Epithelial cell of proximal tubule (primary cell): ENCODE measurements at regions not wholly inside any gene's neighbourhood (a gene's known extent, or its start where the extent isn't known, plus 50 kb on each side); places are given as distances from the start of the nearest gene placed in this dataset.
A peak's percentile ranks its signal among the peaks of the same experiment; 100 is the strongest.

Source experiments
- DNase-seq: peaks from one replicate; pipeline ENCODE4 v3.0.0-alpha.2; 2011; ENCODE audit warnings: low read depth
- H3K4me3 ChIP-seq: 2 replicates; pipeline ENCODE4 v1.5.1; 2011; ENCODE audit warnings: low read depth, mild to moderate bottlenecking, low read length
- TF ChIP-seq, protein P1 (sequence below): conservative IDR thresholded peaks from 2 replicates; pipeline ENCODE4 v1.5.1; 2012; ENCODE audit warnings: low read depth, mild to moderate bottlenecking, low read length

DNA sequence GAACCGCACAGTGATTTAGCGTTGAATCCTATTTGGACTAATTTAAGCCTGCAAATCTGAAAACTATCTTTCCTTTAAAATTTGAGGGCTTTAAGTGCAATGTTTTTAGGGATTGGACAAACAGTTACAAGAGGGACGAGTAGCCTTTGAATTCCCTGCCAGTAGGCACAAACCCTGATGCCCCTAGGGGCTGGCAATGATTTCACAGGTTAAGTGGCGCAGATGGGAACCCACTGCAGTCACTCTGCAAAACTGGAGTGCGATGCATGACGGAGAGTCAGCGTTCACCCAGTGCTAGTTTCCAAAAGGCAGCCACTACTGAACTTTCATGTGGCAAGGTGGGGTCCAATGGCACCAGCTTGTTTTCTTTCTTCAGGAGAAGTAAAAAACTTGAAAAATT, 99.4 kb upstream of the FRMD6 start:
- TF ChIP-seq, protein P1, sequence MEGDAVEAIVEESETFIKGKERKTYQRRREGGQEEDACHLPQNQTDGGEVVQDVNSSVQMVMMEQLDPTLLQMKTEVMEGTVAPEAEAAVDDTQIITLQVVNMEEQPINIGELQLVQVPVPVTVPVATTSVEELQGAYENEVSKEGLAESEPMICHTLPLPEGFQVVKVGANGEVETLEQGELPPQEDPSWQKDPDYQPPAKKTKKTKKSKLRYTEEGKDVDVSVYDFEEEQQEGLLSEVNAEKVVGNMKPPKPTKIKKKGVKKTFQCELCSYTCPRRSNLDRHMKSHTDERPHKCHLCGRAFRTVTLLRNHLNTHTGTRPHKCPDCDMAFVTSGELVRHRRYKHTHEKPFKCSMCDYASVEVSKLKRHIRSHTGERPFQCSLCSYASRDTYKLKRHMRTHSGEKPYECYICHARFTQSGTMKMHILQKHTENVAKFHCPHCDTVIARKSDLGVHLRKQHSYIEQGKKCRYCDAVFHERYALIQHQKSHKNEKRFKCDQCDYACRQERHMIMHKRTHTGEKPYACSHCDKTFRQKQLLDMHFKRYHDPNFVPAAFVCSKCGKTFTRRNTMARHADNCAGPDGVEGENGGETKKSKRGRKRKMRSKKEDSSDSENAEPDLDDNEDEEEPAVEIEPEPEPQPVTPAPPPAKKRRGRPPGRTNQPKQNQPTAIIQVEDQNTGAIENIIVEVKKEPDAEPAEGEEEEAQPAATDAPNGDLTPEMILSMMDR = peak; percentile 25
- H3K4me3 ChIP-seq = no peak overlapping the region
- no peak for DNase-seq

DNA sequence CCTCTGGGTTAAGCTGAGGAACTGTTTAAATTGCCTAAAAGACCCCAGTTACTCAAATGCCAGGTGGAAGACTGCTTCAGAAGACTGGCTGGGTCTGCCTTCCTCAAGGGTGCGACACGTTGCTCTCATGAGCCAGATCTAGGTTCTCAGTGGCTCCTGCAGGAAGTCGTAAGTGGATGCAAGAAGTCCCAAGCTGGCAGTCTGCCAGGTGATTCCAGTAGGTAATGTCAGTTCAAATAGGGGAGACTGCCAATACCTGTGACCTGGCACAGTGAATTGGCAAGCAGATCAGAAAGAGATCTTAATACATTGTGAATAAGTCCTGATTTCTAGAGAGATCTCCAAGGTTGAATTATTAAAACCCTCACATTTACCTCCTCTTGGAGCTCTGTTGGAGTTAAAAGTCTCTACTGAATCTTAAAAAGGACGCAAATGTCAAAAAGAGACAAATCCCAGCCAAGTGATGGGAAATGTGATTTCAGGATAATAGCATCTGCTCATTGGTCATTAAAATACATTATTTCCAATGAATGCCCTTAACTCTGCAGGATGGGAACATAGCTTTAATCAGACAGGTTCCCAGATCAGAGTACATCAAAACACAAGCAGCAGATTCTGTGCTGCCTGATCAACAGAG, 98.8 kb upstream of the FRMD6 start:
- DNase-seq = no peak
- TF ChIP-seq, protein P1 = no peak
- H3K4me3 ChIP-seq = no peak overlapping the region

DNA sequence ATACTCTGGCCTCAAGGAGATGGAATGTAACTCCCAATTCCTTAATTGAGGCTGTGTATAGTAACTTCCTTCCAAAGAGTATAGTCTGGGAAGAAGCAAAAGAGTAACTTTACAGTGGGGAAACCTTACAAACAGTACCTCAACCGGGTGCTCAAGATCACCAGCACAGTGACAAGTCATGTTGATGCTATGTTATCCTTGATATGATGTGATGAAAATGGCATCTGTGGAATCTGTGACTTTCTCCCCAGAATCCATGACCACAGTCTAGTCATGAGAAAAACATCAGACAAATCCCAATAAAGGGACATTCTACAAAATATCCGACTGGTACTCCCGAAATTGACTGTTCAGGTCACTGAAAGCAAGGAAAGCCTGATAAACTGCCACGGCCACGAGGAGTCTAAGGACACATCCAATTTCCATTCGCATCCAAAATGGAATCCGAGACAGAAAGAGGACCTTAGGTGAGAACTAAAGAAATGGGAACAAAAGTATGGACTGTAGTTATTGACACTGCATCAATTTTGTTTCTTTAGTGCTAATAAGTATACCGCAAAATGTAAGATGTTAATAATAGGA, 97.3 kb upstream of the FRMD6 start:
- TF ChIP-seq, protein P1 = no peak
- DNase-seq = peak; percentile 74
- no peak overlapping the region for H3K4me3 ChIP-seq

DNA sequence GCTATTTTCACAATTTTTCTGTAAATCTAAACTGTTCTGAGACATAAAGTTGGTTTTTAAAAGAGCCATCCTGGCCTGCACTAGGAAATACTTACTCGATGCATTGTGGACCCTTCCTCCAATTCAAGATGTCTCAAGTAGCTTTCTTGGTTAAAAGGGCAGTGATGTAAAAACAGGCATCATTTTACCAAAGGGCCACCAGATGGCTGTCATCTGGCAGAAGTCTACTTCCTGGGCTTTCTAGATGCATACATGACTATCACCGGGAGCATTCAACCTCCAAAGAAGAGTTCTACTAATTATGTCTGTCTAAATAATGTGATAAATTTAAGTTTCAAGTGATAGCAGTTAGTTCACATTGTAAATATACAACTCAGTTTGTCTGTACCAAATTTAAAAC, 96.8 kb upstream of the FRMD6 start:
- TF ChIP-seq, protein P1 = peak; percentile 36
- DNase-seq = no peak
- no peak overlapping the region for H3K4me3 ChIP-seq

DNA sequence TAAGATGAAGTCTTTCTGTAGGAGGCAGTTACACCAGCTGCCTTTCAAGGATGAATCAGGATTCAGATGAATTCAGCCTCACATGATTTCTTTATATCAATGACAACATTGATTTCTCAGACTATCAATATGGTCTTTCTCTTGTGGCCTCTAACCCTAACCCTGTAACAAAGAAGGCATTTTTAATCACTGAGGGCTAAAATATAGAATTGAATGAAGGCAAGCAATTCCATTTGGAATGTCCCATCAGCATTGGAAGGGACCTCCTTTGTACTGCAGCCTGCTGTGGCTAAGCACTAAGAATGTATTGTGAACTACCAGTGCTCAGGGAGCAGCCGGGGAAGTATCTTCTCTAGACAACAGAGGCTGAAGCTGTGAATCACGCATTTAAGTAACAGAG, 90.6 kb upstream of the FRMD6 start:
- no peak for DNase-seq
- no peak overlapping the region for H3K4me3 ChIP-seq
- TF ChIP-seq, protein P1 = no peak

DNA sequence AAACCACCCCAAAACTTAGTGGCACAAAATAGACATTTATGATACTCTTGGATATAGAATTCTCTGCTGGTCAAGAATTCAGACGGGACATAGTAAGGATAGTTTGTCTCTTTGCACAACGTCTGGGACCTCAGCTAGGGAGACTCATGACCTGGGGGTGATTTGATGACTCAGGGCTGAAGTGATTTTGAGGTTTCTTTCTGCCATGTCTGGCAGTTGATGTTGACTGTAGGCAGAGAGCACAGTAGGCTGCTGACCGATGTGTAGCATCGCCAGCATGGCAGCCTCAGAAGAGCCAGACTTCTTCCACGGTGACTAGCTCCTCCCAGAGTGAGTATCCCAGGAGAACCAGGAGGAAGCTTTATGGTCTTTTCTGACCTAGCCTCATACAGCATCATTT, 88.9 kb upstream of the FRMD6 start:
- no peak for DNase-seq
- TF ChIP-seq, protein P1 = no peak
- H3K4me3 ChIP-seq = no peak overlapping the region

DNA sequence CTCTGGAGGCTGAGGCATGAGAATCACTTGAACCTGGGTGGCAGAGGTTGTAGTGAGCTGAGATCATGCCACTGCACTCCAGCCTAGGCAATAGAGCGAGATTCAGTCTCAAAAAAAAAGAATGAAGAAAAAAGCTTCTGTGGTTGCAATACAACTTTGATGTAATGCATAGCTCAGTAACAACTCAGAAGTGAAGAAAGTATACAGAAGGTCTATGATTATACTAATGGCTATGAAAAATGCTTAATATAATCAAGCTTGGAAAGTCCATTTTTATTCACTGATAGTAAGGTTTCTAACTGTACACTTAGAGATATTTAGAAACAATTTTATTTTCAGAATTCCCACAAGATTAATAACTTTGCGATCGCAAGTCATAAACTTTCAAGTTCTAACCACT, 88.2 kb upstream of the FRMD6 start:
- no peak for DNase-seq
- TF ChIP-seq, protein P1 = no peak
- H3K4me3 ChIP-seq = no peak overlapping the region
